H9 (cell line): ENCODE measurements at regions not wholly inside any gene's neighbourhood (a gene's known extent, or its start where the extent isn't known, plus 50 kb on each side); places are given as distances from the start of the nearest gene placed in this dataset.

Experiments
- DNase-seq: peaks from one replicate; pipeline ENCODE4 v3.0.0-alpha.2; 2017
- H2AFZ ChIP-seq: one replicate; pipeline ENCODE4 v1.6.1; 2013; ENCODE audit warnings: mild to moderate bottlenecking, low read length, control low read depth, moderate library complexity
- H2AK5ac ChIP-seq: 2 replicates; pipeline ENCODE4 v1.6.1; 2013; ENCODE audit warnings: low read length, control low read depth, mixed read lengths; ENCODE audit not compliant: insufficient read length
- H2BK120ac ChIP-seq: one replicate; pipeline ENCODE4 v1.6.1; 2013; ENCODE audit warnings: low read depth, mild to moderate bottlenecking, low read length, control low read depth, inconsistent platforms; ENCODE audit not compliant: poor library complexity, severe bottlenecking
- H2BK12ac ChIP-seq: 2 replicates; pipeline ENCODE4 v1.6.1; 2013; ENCODE audit warnings: low read length, control low read depth, mixed read lengths, low read depth; ENCODE audit not compliant: insufficient read length
- H2BK15ac ChIP-seq: 2 replicates; pipeline ENCODE4 v1.6.1; 2013; ENCODE audit warnings: low read depth, low read length, control low read depth
- H2BK20ac ChIP-seq: one replicate; pipeline ENCODE4 v1.6.1; 2013; ENCODE audit warnings: low read depth, mild to moderate bottlenecking, low read length, control low read depth, inconsistent platforms; ENCODE audit not compliant: poor library complexity, severe bottlenecking
- H2BK5ac ChIP-seq: 2 replicates; pipeline ENCODE4 v1.6.1; 2013; ENCODE audit warnings: low read length, control low read depth, mixed read lengths; ENCODE audit not compliant: insufficient read length
- H3K14ac ChIP-seq: 2 replicates; pipeline ENCODE4 v1.6.1; 2013; ENCODE audit warnings: low read length, control low read depth; ENCODE audit not compliant: insufficient read depth
- H3K18ac ChIP-seq: 2 replicates; pipeline ENCODE4 v1.6.1; 2013; ENCODE audit warnings: low read depth, mild to moderate bottlenecking, mixed read lengths, low read length, control low read depth; ENCODE audit not compliant: insufficient read length
- H3K23ac ChIP-seq: 2 replicates; pipeline ENCODE4 v1.6.1; 2013; ENCODE audit warnings: low read length, control low read depth, mixed read lengths, low read depth; ENCODE audit not compliant: insufficient read length
- H3K23me2 ChIP-seq: 2 replicates; pipeline ENCODE4 v1.6.1; 2013; ENCODE audit warnings: low read depth, mild to moderate bottlenecking, mixed read lengths, low read length, control low read depth; ENCODE audit not compliant: insufficient read length, poor library complexity, severe bottlenecking
- H3K27ac ChIP-seq: 2 replicates; pipeline ENCODE4 v1.5.1; 2013; ENCODE audit warnings: low read length, control low read depth, mixed read lengths, low read depth; ENCODE audit not compliant: insufficient read length
- H3K27me3 ChIP-seq: 2 replicates; pipeline ENCODE4 v1.6.1; 2013; ENCODE audit warnings: low read length, control low read depth, inconsistent platforms; ENCODE audit not compliant: insufficient read depth
- H3K4ac ChIP-seq: 2 replicates; pipeline ENCODE4 v1.6.1; 2013; ENCODE audit warnings: low read depth, mild to moderate bottlenecking, control low read depth, inconsistent platforms, low read length, moderate library complexity
- H3K4me1 ChIP-seq: 2 replicates; pipeline ENCODE4 v1.6.1; 2013; ENCODE audit warnings: low read length, control low read depth, inconsistent platforms; ENCODE audit not compliant: insufficient read depth
- H3K4me2 ChIP-seq: 2 replicates; pipeline ENCODE4 v1.6.1; 2013; ENCODE audit warnings: low read length, control low read depth, mixed read lengths; ENCODE audit not compliant: insufficient read length, insufficient read depth
- H3K56ac ChIP-seq: 2 replicates; pipeline ENCODE4 v1.6.1; 2013; ENCODE audit warnings: low read depth, mild to moderate bottlenecking, mixed read lengths, low read length, control low read depth; ENCODE audit not compliant: insufficient read length
- H3K79me1 ChIP-seq: 2 replicates; pipeline ENCODE4 v1.6.1; 2013; ENCODE audit warnings: low read depth, mild to moderate bottlenecking, moderate library complexity, low read length, control low read depth, inconsistent platforms; ENCODE audit not compliant: insufficient read depth, poor library complexity, severe bottlenecking
- H3K79me2 ChIP-seq: 2 replicates; pipeline ENCODE4 v1.6.1; 2013; ENCODE audit warnings: low read length, control low read depth, inconsistent platforms; ENCODE audit not compliant: insufficient read depth
- H3K9ac ChIP-seq: 2 replicates; pipeline ENCODE4 v1.6.1; 2013; ENCODE audit warnings: low read length, control low read depth, mixed read lengths; ENCODE audit not compliant: insufficient read length; ENCODE audit errors: extremely low read depth
- H3K9me3 ChIP-seq: one replicate; pipeline ENCODE4 v1.6.1; 2013; ENCODE audit warnings: low read depth, low read length, inconsistent platforms; ENCODE audit not compliant: control insufficient read depth
- H3T11ph ChIP-seq: one replicate; pipeline ENCODE4 v1.6.1; 2013; ENCODE audit warnings: mild to moderate bottlenecking, low read length, control low read depth, inconsistent platforms
- H4K20me1 ChIP-seq: one replicate; pipeline ENCODE4 v1.6.1; 2013; ENCODE audit not compliant: control insufficient read depth, insufficient read length, insufficient read depth
- H4K5ac ChIP-seq: 2 replicates; pipeline ENCODE4 v1.6.1; 2013; ENCODE audit warnings: low read depth, mild to moderate bottlenecking, mixed read lengths, low read length, control low read depth; ENCODE audit not compliant: insufficient read length
- H4K8ac ChIP-seq: replicated peaks from 2 replicates; pipeline ENCODE4 v1.6.1; 2013; ENCODE audit warnings: low read length, control low read depth, mixed read lengths, low read depth; ENCODE audit not compliant: insufficient read length
- H4K91ac ChIP-seq: 2 replicates; pipeline ENCODE4 v1.6.1; 2013; ENCODE audit warnings: low read depth, mild to moderate bottlenecking, moderate library complexity, mixed read lengths, low read length, control low read depth; ENCODE audit not compliant: insufficient read length
- H3K27ac Mint-ChIP-seq, 3 experiments: 2 replicates in 2 of 3; 3 replicates in 1 of 3; pipeline ENCODE4 v1.8.0; 2020 to 2021; ENCODE audit warnings: mixed read lengths in 3 of 3, mild to moderate bottlenecking in 1 of 3, moderate library complexity in 1 of 3
- H3K27me3 Mint-ChIP-seq: 2 replicates; pipeline ENCODE4 v1.8.0; 2021; ENCODE audit warnings: low read depth, mild to moderate bottlenecking, moderate library complexity, mixed read lengths
- H3K36me3 Mint-ChIP-seq, 3 experiments: 2 replicates in 2 of 3; 3 replicates in 1 of 3; pipeline ENCODE4 v1.8.0; 2020 to 2021; ENCODE audit warnings: low read depth in 3 of 3, mixed read lengths in 3 of 3; ENCODE audit not compliant: insufficient read depth in 1 of 3
- H3K4me1 Mint-ChIP-seq, 2 experiments: 2 replicates each; pipeline ENCODE4 v1.8.0; 2020; ENCODE audit warnings: mixed read lengths in 2 of 2
- H3K4me3 Mint-ChIP-seq, 2 experiments: 2 replicates in 1 of 2; 3 replicates in 1 of 2; pipeline ENCODE4 v1.8.0; 2020 to 2021; ENCODE audit warnings: mild to moderate bottlenecking in 2 of 2, mixed read lengths in 2 of 2, moderate library complexity in 1 of 2
- H3K9me3 Mint-ChIP-seq, 2 experiments: 2 replicates in 1 of 2; 3 replicates in 1 of 2; pipeline ENCODE4 v1.8.0; 2020; ENCODE audit warnings: mild to moderate bottlenecking in 2 of 2, mixed read lengths in 2 of 2, moderate library complexity in 1 of 2
- CTCF ChIP-seq: fragments of 200-600 bp; sonication (generic); conservative IDR thresholded peaks from 3 replicates; pipeline ENCODE4 v1.8.0; 2021; ENCODE audit warnings: antibody characterized with exemption, mild to moderate bottlenecking
- WGBS: extraction: QIAGEN DNeasy Blood & Tissue Kit; methylation state at CpG from one replicate; pipeline ENCODE4 v1.1.7; 2013; ENCODE audit warnings: missing lambda C conversion rate, low lambda C conversion rate, mixed read lengths; ENCODE audit not compliant: insufficient read length; ENCODE audit errors: extremely low coverage; 5-methylcytosine and 5-hydroxymethylcytosine counted together

- H3K9me3 ChIP-seq = no peaks in the 10 kb centered on the region
- H3K4me1 ChIP-seq = no peaks in the 10 kb centered on the region
- H3K4me1 Mint-ChIP-seq = peaks cover 8% of the 10 kb centered on the region in 2 experiments
- H3K9ac ChIP-seq = no peak overlapping the region
- H2BK12ac ChIP-seq = no peak overlapping the region
- H3K4ac ChIP-seq = no peak overlapping the region
- no peak overlapping the region for H3K23ac ChIP-seq
- no peaks in the 10 kb centered on the region for H3K79me1 ChIP-seq
- TF ChIP-seq CTCF = no peak
- no peaks in the 10 kb centered on the region for H4K20me1 ChIP-seq
- no peak overlapping the region for H2BK120ac ChIP-seq
- H4K5ac ChIP-seq = no peak overlapping the region
- no peak overlapping the region for H4K8ac ChIP-seq
- no peak overlapping the region for H4K91ac ChIP-seq
- no peak overlapping the region for H3K14ac ChIP-seq
- no peaks in the 10 kb centered on the region for H3K27me3 ChIP-seq
- H3K18ac ChIP-seq = no peak overlapping the region
- H3K36me3 Mint-ChIP-seq = no peaks in the 10 kb centered on the region
- H3K79me2 ChIP-seq = no peaks in the 10 kb centered on the region
- no peak overlapping the region for H2AK5ac ChIP-seq
- H3K4me3 Mint-ChIP-seq = no peak overlapping the region
- H3T11ph ChIP-seq = no peak overlapping the region
- H2BK5ac ChIP-seq = no peak overlapping the region
- no peak overlapping the region for H2BK20ac ChIP-seq
- no peak overlapping the region for H3K4me2 ChIP-seq
- no peak overlapping the region; a peak in 1 of 7 replicates for H3K27ac Mint-ChIP-seq
- no peaks in the 10 kb centered on the region; a peak in 1 of 5 replicates for H3K9me3 Mint-ChIP-seq
- no peaks in the 10 kb centered on the region for H3K23me2 ChIP-seq
- H3K27ac ChIP-seq = no peak overlapping the region
- no CpG with 5 or more reads among the region's 4 CpGs for WGBS
- no peak for DNase-seq
- H3K56ac ChIP-seq = no peak overlapping the region
- H3K27me3 Mint-ChIP-seq = no peaks in the 10 kb centered on the region
- H2BK15ac ChIP-seq = no peak overlapping the region
- H2AFZ ChIP-seq = no peak overlapping the region
Observed at GRCh38 chr9:74205056-74205455, 292.1 kb upstream of the RORB start.
